ENCODE measurements at regions not wholly inside any gene's neighbourhood (a gene's known extent, or its start where the extent isn't known, plus 50 kb on each side); places are given as distances from the start of the nearest gene placed in this dataset.
A peak's percentile ranks its signal among the peaks of the same experiment; 100 is the strongest.

GRCh38 chr2:160906878-160907277, 253.3 kb upstream of the TANK start:
- no peak overlapping the region for H3K4me3 ChIP-seq (ENCODE audit: low read depth, low read length)
- H3K4me1 ChIP-seq = peaks cover 12% of the 10 kb centered on the region
- no TSS peak for BruUV-seq (replicated peaks)
- no peaks in the 10 kb centered on the region for H3K27me3 ChIP-seq (replicated peaks; ENCODE audit: control insufficient read depth, insufficient read depth, low read length)
- intact Hi-C loops (cut with micrococcal nuclease; ENCODE audit: unreplicated experiment) = no loop called here
- H3K36me3 ChIP-seq (ENCODE audit: control insufficient read depth, insufficient read depth, low read length) = no peaks in the 10 kb centered on the region
- CTCF ChIA-PET = no interaction called here
- peak overlapping the region; percentile 10 for H3K4me3 Mint-ChIP-seq (ENCODE audit: unreplicated experiment)
- TF ChIP-seq CTCF (IDR thresholded peaks at IDR 0.05; ENCODE audit: insufficient read depth in 1 of 2, low read depth in 1 of 2, low read length in 1 of 2, severe bottlenecking in 1 of 2, unreplicated experiment in 1 of 2) = no peak
- H3K9me3 ChIP-seq = no peaks in the 10 kb centered on the region
- no peaks in the 10 kb centered on the region for H3K9me3 Mint-ChIP-seq (ENCODE audit: unreplicated experiment)
- H3K27ac Mint-ChIP-seq (ENCODE audit: unreplicated experiment) = peak overlapping the region; percentile 73
- DNase-seq = peak in 1 of 2 experiments; percentile 29
- peaks cover 11% of the 10 kb centered on the region for H3K4me1 Mint-ChIP-seq (ENCODE audit: low read depth, unreplicated experiment)
- H3K27me3 Mint-ChIP-seq (ENCODE audit: insufficient read depth, unreplicated experiment) = no peaks in the 10 kb centered on the region
- no peaks in the 10 kb centered on the region for H3K36me3 Mint-ChIP-seq (ENCODE audit: insufficient read depth, unreplicated experiment)
- POLR2A ChIA-PET = no interaction called here

- TF ChIP-seq CTCF (IDR thresholded peaks at IDR 0.05; ENCODE audit: insufficient read depth in 1 of 2, low read depth in 1 of 2, low read length in 1 of 2, severe bottlenecking in 1 of 2, unreplicated experiment in 1 of 2) = no peak
- Histone ChIP-seq H3K4me3 (ENCODE audit: low read depth, low read length) (no peak overlapping the region), H3K36me3 (ENCODE audit: control insufficient read depth, insufficient read depth, low read length) (no peaks in the 10 kb centered on the region), H3K9me3 (no peaks in the 10 kb centered on the region), H3K4me1 (peaks cover 12% of the 10 kb centered on the region), H3K27me3 (replicated peaks; ENCODE audit: control insufficient read depth, insufficient read depth, low read length) (no peaks in the 10 kb centered on the region)
- Mint-ChIP-seq H3K4me1 (ENCODE audit: low read depth, unreplicated experiment) (peaks cover 11% of the 10 kb centered on the region), H3K9me3 (ENCODE audit: unreplicated experiment) (no peaks in the 10 kb centered on the region), H3K36me3 (ENCODE audit: insufficient read depth, unreplicated experiment) (no peaks in the 10 kb centered on the region), H3K27me3 (ENCODE audit: insufficient read depth, unreplicated experiment) (no peaks in the 10 kb centered on the region), H3K27ac (ENCODE audit: unreplicated experiment) (no peak overlapping the region), H3K4me3 (ENCODE audit: unreplicated experiment) (no peak overlapping the region)
- no peak for DNase-seq
- BruUV-seq (replicated peaks) = no TSS peak
- ChIA-PET POLR2A (no interaction called here), CTCF (no interaction called here)
- intact Hi-C loops (cut with micrococcal nuclease; ENCODE audit: unreplicated experiment) = no loop called here
Observed at GRCh38 chr2:160907738-160908137, 252.5 kb upstream of the TANK start.

GRCh38 chr2:160908157-160908556, 252.1 kb upstream of the TANK start:
- intact Hi-C loops (cut with micrococcal nuclease; ENCODE audit: unreplicated experiment) = no loop called here
- no TSS peak for BruUV-seq (replicated peaks)
- Mint-ChIP-seq H3K4me1 (ENCODE audit: low read depth, unreplicated experiment) (peaks cover 11% of the 10 kb centered on the region), H3K4me3 (ENCODE audit: unreplicated experiment) (no peak overlapping the region), H3K9me3 (ENCODE audit: unreplicated experiment) (no peaks in the 10 kb centered on the region), H3K36me3 (ENCODE audit: insufficient read depth, unreplicated experiment) (no peaks in the 10 kb centered on the region), H3K27ac (ENCODE audit: unreplicated experiment) (no peak overlapping the region), H3K27me3 (ENCODE audit: insufficient read depth, unreplicated experiment) (no peaks in the 10 kb centered on the region)
- no peak for TF ChIP-seq CTCF (IDR thresholded peaks at IDR 0.05; ENCODE audit: insufficient read depth in 1 of 2, low read depth in 1 of 2, low read length in 1 of 2, severe bottlenecking in 1 of 2, unreplicated experiment in 1 of 2)
- ChIA-PET CTCF (no interaction called here), POLR2A (no interaction called here)
- no peak for DNase-seq
- H3K4me3 ChIP-seq (ENCODE audit: low read depth, low read length) = no peak overlapping the region
- no peaks in the 10 kb centered on the region for H3K36me3 ChIP-seq (ENCODE audit: control insufficient read depth, insufficient read depth, low read length)
- H3K4me1 ChIP-seq = peaks cover 12% of the 10 kb centered on the region
- H3K9me3 ChIP-seq = no peaks in the 10 kb centered on the region
- H3K27me3 ChIP-seq (replicated peaks; ENCODE audit: control insufficient read depth, insufficient read depth, low read length) = no peaks in the 10 kb centered on the region
